Osteoblast (primary cell): ENCODE measurements at regions not wholly inside any gene's neighbourhood (a gene's known extent, or its start where the extent isn't known, plus 50 kb on each side); places are given as distances from the start of the nearest gene placed in this dataset.

Source experiments
- DNase-seq: peaks from one replicate; pipeline ENCODE4 v3.0.0; 2011; ENCODE audit warnings: low spot score, mixed read lengths; ENCODE audit not compliant: insufficient read length; ENCODE audit errors: missing footprints
- H2AFZ ChIP-seq: 2 replicates; pipeline ENCODE4 v1.6.0; 2011; ENCODE audit warnings: mild to moderate bottlenecking, low read length
- H3K27ac ChIP-seq: 2 replicates; pipeline ENCODE4 v1.5.1; 2011; ENCODE audit warnings: mild to moderate bottlenecking, low read depth, low read length, moderate library complexity
- H3K27me3 ChIP-seq: 2 replicates; pipeline ENCODE4 v1.6.0; 2012; ENCODE audit warnings: mild to moderate bottlenecking, control low read depth, inconsistent platforms, low read length, moderate library complexity; ENCODE audit not compliant: insufficient read depth
- H3K36me3 ChIP-seq: 2 replicates; pipeline ENCODE4 v1.5.1; 2011; ENCODE audit warnings: mild to moderate bottlenecking, low read length, control low read depth, moderate library complexity; ENCODE audit not compliant: insufficient read depth
- H3K4me1 ChIP-seq: 2 replicates; pipeline ENCODE4 v1.5.1; 2011; ENCODE audit warnings: mild to moderate bottlenecking, low read length, control low read depth, moderate library complexity; ENCODE audit not compliant: insufficient read depth
- H3K4me2 ChIP-seq: 2 replicates; pipeline ENCODE4 v1.6.0; 2011; ENCODE audit warnings: mild to moderate bottlenecking, low read length; ENCODE audit not compliant: insufficient read depth
- H3K4me3 ChIP-seq: fragments of 200-600 bp; sonication (generic); 3 replicates; pipeline ENCODE4 v1.5.1; 2012; ENCODE audit warnings: mild to moderate bottlenecking, low read length, inconsistent platforms; ENCODE audit not compliant: insufficient read depth
- H3K79me2 ChIP-seq: 2 replicates; pipeline ENCODE4 v1.6.0; 2012; ENCODE audit warnings: mild to moderate bottlenecking, low read length, control low read depth, inconsistent platforms; ENCODE audit not compliant: insufficient read depth
- H3K9me3 ChIP-seq: 2 replicates; pipeline ENCODE4 v1.5.1; 2011; ENCODE audit warnings: low read depth, low read length, control low read depth
- H4K20me1 ChIP-seq: 2 replicates; pipeline ENCODE4 v1.6.0; 2012; ENCODE audit warnings: mild to moderate bottlenecking, low read length, control low read depth; ENCODE audit not compliant: insufficient read depth
- TF ChIP-seq, protein P1 (sequence below): IDR thresholded peaks from 2 replicates; pipeline ENCODE4 v1.5.1; 2011; ENCODE audit warnings: mild to moderate bottlenecking, low read depth, low read length, moderate library complexity; ENCODE audit errors: extremely low read depth

- Histone ChIP-seq H3K4me1 (peaks cover 24% of the 10 kb centered on the region), H3K27me3 (no peaks in the 10 kb centered on the region), H3K4me2 (no peak overlapping the region), H3K27ac (no peak overlapping the region), H2AFZ (no peak overlapping the region), H3K79me2 (no peaks in the 10 kb centered on the region), H3K36me3 (no peaks in the 10 kb centered on the region), H4K20me1 (no peaks in the 10 kb centered on the region), H3K4me3 (no peak overlapping the region), H3K9me3 (no peaks in the 10 kb centered on the region)
- TF ChIP-seq, protein P1, sequence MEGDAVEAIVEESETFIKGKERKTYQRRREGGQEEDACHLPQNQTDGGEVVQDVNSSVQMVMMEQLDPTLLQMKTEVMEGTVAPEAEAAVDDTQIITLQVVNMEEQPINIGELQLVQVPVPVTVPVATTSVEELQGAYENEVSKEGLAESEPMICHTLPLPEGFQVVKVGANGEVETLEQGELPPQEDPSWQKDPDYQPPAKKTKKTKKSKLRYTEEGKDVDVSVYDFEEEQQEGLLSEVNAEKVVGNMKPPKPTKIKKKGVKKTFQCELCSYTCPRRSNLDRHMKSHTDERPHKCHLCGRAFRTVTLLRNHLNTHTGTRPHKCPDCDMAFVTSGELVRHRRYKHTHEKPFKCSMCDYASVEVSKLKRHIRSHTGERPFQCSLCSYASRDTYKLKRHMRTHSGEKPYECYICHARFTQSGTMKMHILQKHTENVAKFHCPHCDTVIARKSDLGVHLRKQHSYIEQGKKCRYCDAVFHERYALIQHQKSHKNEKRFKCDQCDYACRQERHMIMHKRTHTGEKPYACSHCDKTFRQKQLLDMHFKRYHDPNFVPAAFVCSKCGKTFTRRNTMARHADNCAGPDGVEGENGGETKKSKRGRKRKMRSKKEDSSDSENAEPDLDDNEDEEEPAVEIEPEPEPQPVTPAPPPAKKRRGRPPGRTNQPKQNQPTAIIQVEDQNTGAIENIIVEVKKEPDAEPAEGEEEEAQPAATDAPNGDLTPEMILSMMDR = no peak
- no peak for DNase-seq
Measured at GRCh38 chr5:111672099-111672498, 84.9 kb downstream of the NREP start.

- DNase-seq = peak; percentile 13
- no peaks in the 10 kb centered on the region for H3K9me3 ChIP-seq
- H2AFZ ChIP-seq = no peak overlapping the region
Measured at GRCh38 chr5:111670826-111671492, 86.0 kb downstream of the NREP start.

DNA sequence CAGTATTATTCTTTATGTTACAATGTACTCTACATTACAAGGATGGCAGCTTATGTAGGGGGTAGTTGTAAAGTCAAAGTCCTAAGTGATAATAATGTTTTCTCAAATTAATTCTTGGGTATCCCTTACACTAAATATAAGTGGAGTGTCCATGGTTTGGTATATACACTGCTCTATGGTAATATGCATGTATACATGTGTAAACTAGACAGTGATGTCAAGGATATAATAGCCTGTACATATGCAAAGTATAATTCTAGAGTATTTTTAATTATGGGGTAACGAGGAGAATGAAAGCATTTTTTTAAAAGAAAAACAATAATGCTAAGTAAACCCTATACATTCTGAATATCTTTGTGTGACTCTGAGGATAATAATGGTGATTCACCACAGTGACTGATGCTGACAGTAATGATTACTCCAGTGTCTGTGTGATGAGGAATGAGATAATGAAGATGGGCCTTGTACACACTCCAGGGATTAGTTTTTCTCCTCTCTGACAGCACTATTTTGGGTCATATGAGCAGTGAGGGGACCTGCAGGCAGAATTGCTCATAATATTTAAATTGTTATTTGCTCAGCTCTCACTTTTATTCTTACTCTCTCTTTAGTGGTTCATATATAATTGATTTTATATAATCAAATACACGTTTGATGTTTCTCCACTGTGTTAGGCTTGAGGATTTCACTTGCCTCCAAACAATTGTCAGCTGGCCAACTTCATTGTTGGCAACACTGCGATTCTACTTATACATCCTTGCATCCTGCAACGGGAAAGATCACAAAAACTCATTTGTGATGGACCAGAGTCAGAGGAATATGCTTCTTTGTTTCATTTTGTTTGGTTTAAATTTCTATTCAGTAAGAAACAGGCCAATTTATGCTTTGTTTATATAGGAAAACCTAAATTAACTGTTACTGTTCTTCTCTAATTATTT lies 88.2 kb downstream of the NREP start:
- Histone ChIP-seq H3K9me3 (no peaks in the 10 kb centered on the region), H3K27me3 (no peaks in the 10 kb centered on the region), H3K79me2 (no peaks in the 10 kb centered on the region), H3K4me3 (no peak overlapping the region), H3K27ac (peak overlapping the region; percentile 33), H4K20me1 (no peaks in the 10 kb centered on the region), H3K4me1 (peaks cover 11% of the 10 kb centered on the region), H3K36me3 (no peaks in the 10 kb centered on the region), H2AFZ (peak overlapping the region; percentile 16), H3K4me2 (peak overlapping the region; percentile 28)
- TF ChIP-seq, protein P1 = no peak
- peak; percentile 42 for DNase-seq

More at GRCh38 chr5:111670826-111671492, 86.0 kb downstream of the NREP start:
- Histone ChIP-seq H3K4me1 (peaks cover 13% of the 10 kb centered on the region), H3K4me3 (no peak overlapping the region), H3K36me3 (no peaks in the 10 kb centered on the region), H3K4me2 (no peak overlapping the region), H3K27me3 (no peaks in the 10 kb centered on the region), H3K27ac (no peak overlapping the region), H4K20me1 (no peaks in the 10 kb centered on the region), H3K79me2 (no peaks in the 10 kb centered on the region)
- TF ChIP-seq, protein P1 = peak; percentile 26

DNA sequence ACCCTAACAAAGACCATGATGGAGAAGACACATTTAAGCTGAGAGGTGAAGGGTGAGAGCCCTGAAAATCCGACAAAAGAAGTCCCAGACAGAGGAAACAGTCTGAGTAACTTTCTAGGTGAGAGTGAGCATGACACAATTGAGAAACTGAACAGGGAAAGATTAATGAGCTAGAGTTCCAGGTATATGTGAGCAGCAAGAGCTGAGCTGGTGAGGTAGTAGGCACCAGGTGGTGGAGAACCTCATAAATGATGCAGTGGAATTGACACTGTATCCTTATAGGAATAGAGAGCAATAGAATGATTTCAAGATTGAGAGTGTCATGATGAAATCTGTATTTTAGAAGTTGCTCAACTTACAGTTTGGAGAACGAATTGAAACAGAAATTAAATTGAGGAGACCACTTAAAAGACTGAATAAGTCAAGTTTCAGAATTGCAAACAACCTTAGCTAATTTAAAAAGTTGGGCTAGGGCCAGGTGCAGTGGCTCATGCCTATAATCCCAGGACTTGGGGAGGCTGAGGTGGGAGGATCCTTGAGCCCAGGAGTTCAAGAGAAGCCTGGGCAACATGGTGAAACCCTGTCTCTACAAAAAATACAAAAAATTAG lies 89.8 kb downstream of the NREP start:
- H3K27me3 ChIP-seq = no peaks in the 10 kb centered on the region
- H3K79me2 ChIP-seq = no peaks in the 10 kb centered on the region
- H2AFZ ChIP-seq = no peak overlapping the region
- TF ChIP-seq, protein P1 = no peak
- no peaks in the 10 kb centered on the region for H3K9me3 ChIP-seq
- no peak for DNase-seq
- no peak overlapping the region for H3K27ac ChIP-seq
- no peaks in the 10 kb centered on the region for H4K20me1 ChIP-seq
- no peak overlapping the region for H3K4me3 ChIP-seq
- H3K36me3 ChIP-seq = no peaks in the 10 kb centered on the region
- peaks cover 11% of the 10 kb centered on the region for H3K4me1 ChIP-seq
- no peak overlapping the region for H3K4me2 ChIP-seq
